Bronchial epithelial cell (primary cell): ENCODE measurements at regions not wholly inside any gene's neighbourhood (a gene's known extent, or its start where the extent isn't known, plus 50 kb on each side); places are given as distances from the start of the nearest gene placed in this dataset.

Experiments
- DNase-seq: peaks from one replicate; pipeline ENCODE4 v3.0.0-alpha.2; 2010; ENCODE audit warnings: low read depth
- FAIRE-seq: peaks from 2 replicates; lab custom pipeline; 2011; peaks lifted over from hg19 to GRCh38; lab: Jason Lieb, UNC
- H3K27me3 ChIP-seq: 2 replicates; pipeline ENCODE4 v1.5.1; 2011; ENCODE audit warnings: low read length; ENCODE audit not compliant: control insufficient read depth, insufficient read depth
- H3K36me3 ChIP-seq: 2 replicates; pipeline ENCODE4 v1.5.1; 2011; ENCODE audit warnings: low read length; ENCODE audit not compliant: control insufficient read depth, insufficient read depth
- H3K4me3 ChIP-seq: 2 replicates; pipeline ENCODE4 v1.5.1; 2011; ENCODE audit warnings: mild to moderate bottlenecking, low read depth, low read length, control low read depth
- CTCF ChIP-seq: IDR thresholded peaks from 2 replicates; pipeline ENCODE4 v1.5.1; 2011; ENCODE audit warnings: mild to moderate bottlenecking, moderate library complexity, low read length, control low read depth, inconsistent platforms; ENCODE audit not compliant: insufficient read depth, severe bottlenecking

- DNase-seq (no peak), FAIRE-seq (no peak)
- Histone ChIP-seq H3K27me3 (no peaks in the 10 kb centered on the region), H3K4me3 (no peak overlapping the region), H3K36me3 (no peaks in the 10 kb centered on the region)
- TF ChIP-seq CTCF: no peak
Observed at GRCh38 chr3:117192888-117193287, 483.3 kb downstream of the TUSC7 start.

GRCh38 chr3:117193390-117193789, 483.8 kb downstream of the TUSC7 start:
- TF ChIP-seq CTCF: no peak
- no peaks in the 10 kb centered on the region for H3K36me3 ChIP-seq
- no peak for FAIRE-seq

GRCh38 chr3:117195034-117195433, 485.5 kb downstream of the TUSC7 start:
- FAIRE-seq: no peak
- no peaks in the 10 kb centered on the region for H3K36me3 ChIP-seq
- no peaks in the 10 kb centered on the region for H3K27me3 ChIP-seq
- DNase-seq: no peak
- no peak overlapping the region for H3K4me3 ChIP-seq
- no peak for TF ChIP-seq CTCF

More at GRCh38 chr3:117193390-117193789, 483.8 kb downstream of the TUSC7 start:
- Histone ChIP-seq H3K4me3 (no peak overlapping the region), H3K27me3 (no peaks in the 10 kb centered on the region)
- DNase-seq: no peak

GRCh38 chr3:117200962-117201361, 491.4 kb downstream of the TUSC7 start:
- FAIRE-seq (no peak), DNase-seq (no peak)
- no peak for TF ChIP-seq CTCF
- Histone ChIP-seq H3K4me3 (no peak overlapping the region), H3K36me3 (no peaks in the 10 kb centered on the region), H3K27me3 (no peaks in the 10 kb centered on the region)

- no peaks in the 10 kb centered on the region for H3K36me3 ChIP-seq
- DNase-seq (no peak), FAIRE-seq (no peak)
- TF ChIP-seq CTCF: no peak
- H3K27me3 ChIP-seq: no peaks in the 10 kb centered on the region
- no peak overlapping the region for H3K4me3 ChIP-seq
Observed at GRCh38 chr3:117201901-117202774, 492.6 kb downstream of the TUSC7 start.

- FAIRE-seq (no peak), DNase-seq (no peak)
- no peaks in the 10 kb centered on the region for H3K27me3 ChIP-seq
- H3K4me3 ChIP-seq: no peak overlapping the region
- H3K36me3 ChIP-seq: no peaks in the 10 kb centered on the region
- no peak for TF ChIP-seq CTCF
Observed at GRCh38 chr3:117217355-117217754, 507.8 kb downstream of the TUSC7 start.
